K562 (cell line): ENCODE measurements at regions not wholly inside any gene's neighbourhood (a gene's known extent, or its start where the extent isn't known, plus 50 kb on each side); places are given as distances from the start of the nearest gene placed in this dataset.

Experiments
- ATAC-seq: fragments of 200-7000 bp; cut with Tn5 transposase; 3 replicates; pipeline ENCODE4 v1.9.1; 2020; ENCODE audit warnings: moderate library complexity
- BruUV-seq: library from RNA; stranded (reverse); fragments of 400-500 nt; replicated peaks from 2 replicates; lab custom pipeline; 2021; lab: Mats Ljungman, UMichigan
- CTCF ChIA-PET: fragments of 300-600 bp; formaldehyde crosslinking; extraction: SDS; loops from one replicate; lab custom pipeline; 2021; ENCODE audit warnings: low intra/inter-chr PET ratio; lab: Yijun Ruan, JAX
- POLR2A ChIA-PET: fragments of 300-600, 350-650 bp; sonication (Branson Sonifier 250); formaldehyde crosslinking; extraction: SDS; loops from one replicate; lab custom pipeline; 2021; ENCODE audit warnings: antibody characterized with exemption, inconsistent platforms; lab: Yijun Ruan, JAX
- DNase-seq, 4 experiments: peaks; one replicate each; pipeline versions ENCODE4 v3.0.0 to v3.0.0-alpha.2; 2011 to 2018; ENCODE audit warnings: low spot score in 3 of 4, mixed read lengths in 3 of 4; ENCODE audit errors: extremely low read depth in 1 of 4
- FAIRE-seq: peaks from 2 replicates; lab custom pipeline; 2011; peaks lifted over from hg19 to GRCh38; lab: Jason Lieb, UNC
- H2AFZ ChIP-seq: 2 replicates; pipeline ENCODE4 v1.6.0; 2011; ENCODE audit warnings: low read depth, low read length, control low read depth, inconsistent platforms
- H3K27ac ChIP-seq: fragments of 200-600 bp; 3 replicates; pipeline ENCODE4 v1.8.0; 2011; ENCODE audit warnings: low read depth, mild to moderate bottlenecking, control low read depth, inconsistent platforms, low read length, moderate library complexity, mixed read lengths; ENCODE audit errors: extremely low read depth
- H3K27me3 ChIP-seq, 2 experiments: fragments of 300-600 bp in 1 of 2; 2 replicates in 1 of 2; 3 replicates in 1 of 2; pipeline versions ENCODE4 v1.6.0 to v1.8.0; 2011; ENCODE audit warnings: inconsistent platforms in 2 of 2, low read length in 2 of 2, mild to moderate bottlenecking in 1 of 2, mixed read lengths in 1 of 2, moderate library complexity in 1 of 2; ENCODE audit not compliant: control insufficient read depth in 2 of 2, insufficient read depth in 2 of 2
- H3K36me3 ChIP-seq: fragments of 300-600 bp; 3 replicates; pipeline ENCODE4 v1.8.0; 2011; ENCODE audit warnings: mild to moderate bottlenecking, low read length, inconsistent platforms; ENCODE audit not compliant: control insufficient read depth, insufficient read depth
- H3K4me1 ChIP-seq, 2 experiments: fragments of 200-600 bp in 1 of 2; replicated peaks in 1 of 2; 2 replicates in 1 of 2; 3 replicates in 1 of 2; pipeline versions ENCODE4 v1.5.1 to v1.8.0; 2011; ENCODE audit warnings: inconsistent platforms in 2 of 2, low read length in 2 of 2, mild to moderate bottlenecking in 1 of 2, mixed read lengths in 1 of 2, moderate library complexity in 1 of 2; ENCODE audit not compliant: control insufficient read depth in 2 of 2, insufficient read depth in 2 of 2
- H3K4me2 ChIP-seq: 2 replicates; pipeline ENCODE4 v1.6.1; 2011; ENCODE audit warnings: low read length, control low read depth, inconsistent platforms, mixed read lengths; ENCODE audit not compliant: insufficient read depth
- H3K4me3 ChIP-seq: fragments of 200-600 bp; sonication (generic), shearing (Covaris generic); 2 replicates; pipeline ENCODE4 v1.5.1; 2016; ENCODE audit warnings: control low read depth, inconsistent platforms
- H3K79me2 ChIP-seq: fragments of 200-600 bp; 3 replicates; pipeline ENCODE4 v1.8.0; 2011; ENCODE audit warnings: low read length, inconsistent platforms; ENCODE audit not compliant: control insufficient read depth, insufficient read depth
- H3K9ac ChIP-seq, 2 experiments: 2 replicates each; pipeline versions ENCODE4 v1.6.0 to v1.6.1; 2011; ENCODE audit warnings: low read depth in 2 of 2, low read length in 2 of 2, control low read depth in 1 of 2, inconsistent platforms in 1 of 2, mild to moderate bottlenecking in 1 of 2, mixed read lengths in 1 of 2; ENCODE audit not compliant: insufficient read depth in 1 of 2
- H3K9me1 ChIP-seq: one replicate; pipeline ENCODE4 v1.6.0; 2011; ENCODE audit warnings: inconsistent platforms, mild to moderate bottlenecking, low read length, moderate library complexity; ENCODE audit not compliant: control insufficient read depth, insufficient read depth
- H3K9me3 ChIP-seq: replicated peaks from 2 replicates; pipeline ENCODE4 v1.5.1; 2011; ENCODE audit warnings: low read depth, low read length, inconsistent platforms; ENCODE audit not compliant: control insufficient read depth, insufficient read depth
- H4K20me1 ChIP-seq: replicated peaks from 2 replicates; pipeline ENCODE4 v1.6.1; 2011; ENCODE audit warnings: low read length, inconsistent platforms, mixed read lengths; ENCODE audit not compliant: control insufficient read depth, insufficient read depth
- ERF ChIP-seq: fragments of 450-650 bp; formaldehyde crosslinking; IDR thresholded peaks from 2 replicates; pipeline ENCODE4 v1.4.0; 2020; ENCODE audit warnings: mild to moderate bottlenecking, mixed read lengths
- RBM39 ChIP-seq: fragments of 200-400 bp; formaldehyde crosslinking; optimal IDR thresholded peaks from 2 replicates; pipeline ENCODE3; 2018; ENCODE audit warnings: low read depth, low read length
- RFX1 ChIP-seq: fragments of 450-650 bp; IDR thresholded peaks from 2 replicates; pipeline ENCODE4 v1.6.1; 2016; ENCODE audit warnings: mild to moderate bottlenecking, moderate library complexity
- XRCC5 ChIP-seq: fragments of 200-400 bp; formaldehyde crosslinking; IDR thresholded peaks from 2 replicates; pipeline ENCODE4 v1.6.1; 2017; ENCODE audit warnings: low read depth, mild to moderate bottlenecking, low read length
- ZNF384 ChIP-seq: IDR thresholded peaks from 2 replicates; pipeline ENCODE4 v1.6.1; 2012; ENCODE audit warnings: low read depth, low read length, improper control_type of control experiment
- ZNF717 ChIP-seq: fragments of 250-450 bp; sonication (Bioruptor Pico); IDR thresholded peaks from 2 replicates; pipeline ENCODE4 v1.5.0; 2021
- WGBS: fragments of 100-300 bp; shearing (Covaris generic); methylation state at CpG from one replicate; pipeline ENCODE4 v1.1.6; 2016; ENCODE audit warnings: low coverage, mixed read lengths; ENCODE audit not compliant: insufficient coverage; ENCODE audit errors: missing lambda C conversion rate; 5-methylcytosine and 5-hydroxymethylcytosine counted together
- in situ Hi-C: fragments of 300-500 bp; cut with MboI; formaldehyde crosslinking; loops from 4 replicates; pipeline ENCODE4 v1.15.0; 2018; ENCODE audit warnings: inconsistent platforms, mixed read lengths
- intact Hi-C: fragments of 100-400 bp; cut with micrococcal nuclease; formaldehyde crosslinking; loops from 2 replicates; pipeline ENCODE4 v1.14.2; 2022
- TF ChIP-seq, protein P1 (sequence below), 2 experiments: fragments of 200-800 bp in 1 of 2; sonication (Bioruptor generic) in 1 of 2; sonication (generic) in 1 of 2; formaldehyde crosslinking in 1 of 2; IDR thresholded peaks in 1 of 2; conservative IDR thresholded peaks in 1 of 2; 2 replicates each; pipeline versions ENCODE4 v1.5.0 to v1.6.1; 2016 to 2020; ENCODE audit warnings: missing compliant biosample characterization in 1 of 2, missing genetic modification characterization in 1 of 2, missing genetic modification reagents in 1 of 2
- TF ChIP-seq, protein P2 (sequence below): fragments of 150-350 bp; conservative IDR thresholded peaks from 2 replicates; pipeline ENCODE4 v1.6.1; 2014; ENCODE audit warnings: low read length

DNA sequence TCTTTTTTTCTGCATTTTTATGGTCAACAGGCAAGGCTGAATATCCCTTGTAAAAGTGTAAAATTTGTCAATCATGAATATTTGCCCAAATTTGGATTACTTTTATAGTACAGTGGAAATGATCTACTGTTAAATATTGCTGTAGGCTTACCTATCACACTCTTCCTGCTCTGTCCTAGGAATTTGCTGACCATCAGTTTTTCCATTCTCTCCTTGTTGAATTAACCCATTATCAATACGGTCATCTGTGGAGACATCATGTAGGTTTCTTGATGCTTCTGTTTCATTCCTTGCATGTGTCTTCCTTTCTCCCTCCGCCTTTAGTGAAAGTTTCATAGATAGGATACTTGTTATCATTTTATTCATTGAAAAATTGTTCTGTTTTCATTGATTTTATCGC lies 139.6 kb upstream of the TUBA3C start:
- no peak for FAIRE-seq

More for the DNA sequence above, 139.6 kb upstream of the TUBA3C start:
- no peak overlapping the region for H2AFZ ChIP-seq
- no peak overlapping the region for H3K4me2 ChIP-seq
- TF ChIP-seq, protein P1, sequence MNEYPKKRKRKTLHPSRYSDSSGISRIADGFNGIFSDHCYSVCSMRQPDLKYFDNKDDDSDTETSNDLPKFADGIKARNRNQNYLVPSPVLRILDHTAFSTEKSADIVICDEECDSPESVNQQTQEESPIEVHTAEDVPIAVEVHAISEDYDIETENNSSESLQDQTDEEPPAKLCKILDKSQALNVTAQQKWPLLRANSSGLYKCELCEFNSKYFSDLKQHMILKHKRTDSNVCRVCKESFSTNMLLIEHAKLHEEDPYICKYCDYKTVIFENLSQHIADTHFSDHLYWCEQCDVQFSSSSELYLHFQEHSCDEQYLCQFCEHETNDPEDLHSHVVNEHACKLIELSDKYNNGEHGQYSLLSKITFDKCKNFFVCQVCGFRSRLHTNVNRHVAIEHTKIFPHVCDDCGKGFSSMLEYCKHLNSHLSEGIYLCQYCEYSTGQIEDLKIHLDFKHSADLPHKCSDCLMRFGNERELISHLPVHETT (CRISPR knock-in tag; conservative IDR thresholded peaks at IDR 0.05 in 1 of 2, IDR thresholded peaks at IDR 0.05 in 1 of 2): no peak
- TF ChIP-seq ZNF384 (no peak), RFX1 (no peak), RBM39 (no peak), XRCC5 (no peak), ZNF717 (CRISPR knock-in tag) (no peak), ERF (CRISPR knock-in tag) (no peak)
- TF ChIP-seq, protein P2, sequence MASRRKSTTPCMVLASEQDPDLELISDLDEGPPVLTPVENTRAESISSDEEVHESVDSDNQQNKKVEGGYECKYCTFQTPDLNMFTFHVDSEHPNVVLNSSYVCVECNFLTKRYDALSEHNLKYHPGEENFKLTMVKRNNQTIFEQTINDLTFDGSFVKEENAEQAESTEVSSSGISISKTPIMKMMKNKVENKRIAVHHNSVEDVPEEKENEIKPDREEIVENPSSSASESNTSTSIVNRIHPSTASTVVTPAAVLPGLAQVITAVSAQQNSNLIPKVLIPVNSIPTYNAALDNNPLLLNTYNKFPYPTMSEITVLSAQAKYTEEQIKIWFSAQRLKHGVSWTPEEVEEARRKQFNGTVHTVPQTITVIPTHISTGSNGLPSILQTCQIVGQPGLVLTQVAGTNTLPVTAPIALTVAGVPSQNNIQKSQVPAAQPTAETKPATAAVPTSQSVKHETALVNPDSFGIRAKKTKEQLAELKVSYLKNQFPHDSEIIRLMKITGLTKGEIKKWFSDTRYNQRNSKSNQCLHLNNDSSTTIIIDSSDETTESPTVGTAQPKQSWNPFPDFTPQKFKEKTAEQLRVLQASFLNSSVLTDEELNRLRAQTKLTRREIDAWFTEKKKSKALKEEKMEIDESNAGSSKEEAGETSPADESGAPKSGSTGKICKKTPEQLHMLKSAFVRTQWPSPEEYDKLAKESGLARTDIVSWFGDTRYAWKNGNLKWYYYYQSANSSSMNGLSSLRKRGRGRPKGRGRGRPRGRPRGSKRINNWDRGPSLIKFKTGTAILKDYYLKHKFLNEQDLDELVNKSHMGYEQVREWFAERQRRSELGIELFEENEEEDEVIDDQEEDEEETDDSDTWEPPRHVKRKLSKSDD: no peak
- 3% methylated on average over 3 of the region's 3 CpGs for WGBS
- H3K9ac ChIP-seq: no peak overlapping the region
- no peaks in the 10 kb centered on the region for H3K9me1 ChIP-seq
- no peak for ATAC-seq
- no peaks in the 10 kb centered on the region for H3K79me2 ChIP-seq
- no peak overlapping the region for H3K27ac ChIP-seq
- H3K9me3 ChIP-seq: no peaks in the 10 kb centered on the region
- POLR2A ChIA-PET: no interaction called here
- no peaks in the 10 kb centered on the region for H3K4me1 ChIP-seq
- no peaks in the 10 kb centered on the region for H4K20me1 ChIP-seq
- CTCF ChIA-PET: no interaction called here
- H3K36me3 ChIP-seq: no peaks in the 10 kb centered on the region
- no peak for DNase-seq
- intact Hi-C loops (no loop called here), in situ Hi-C loops (no loop called here)
- BruUV-seq: no TSS peak
- H3K27me3 ChIP-seq: no peaks in the 10 kb centered on the region
- H3K4me3 ChIP-seq: no peak overlapping the region
